Panc1 (cell line): ENCODE measurements at regions not wholly inside any gene's neighbourhood (a gene's known extent, or its start where the extent isn't known, plus 50 kb on each side); places are given as distances from the start of the nearest gene placed in this dataset.

Experiments used
- ATAC-seq: fragments of 200-7000 bp; cut with Tn5 transposase; 2 replicates; pipeline ENCODE4 v1.9.1; 2020; ENCODE audit warnings: mild to moderate bottlenecking, moderate library complexity
- BruUV-seq: library from RNA; stranded (reverse); fragments of 400-500 nt; replicated peaks from 2 replicates; lab custom pipeline; 2021; lab: Mats Ljungman, UMichigan
- CTCF ChIA-PET: fragments of 300-600 bp; sonication (Branson Sonifier 250); formaldehyde crosslinking; loops from one replicate; lab custom pipeline; 2022; ENCODE audit warnings: antibody characterized with exemption; lab: Charles Lee
- POLR2A ChIA-PET: fragments of 300-600 bp; sonication (Branson Sonifier 250); formaldehyde crosslinking; loops from one replicate; lab custom pipeline; 2022; ENCODE audit warnings: antibody characterized with exemption; lab: Charles Lee
- DNase-seq: peaks from one replicate; pipeline ENCODE4 v3.0.0-alpha.2; 2010; ENCODE audit warnings: low read depth, low spot score
- H3K27ac ChIP-seq: 2 replicates; pipeline ENCODE4 v1.5.1; 2011; ENCODE audit warnings: mild to moderate bottlenecking, low read length, inconsistent platforms
- H3K27me3 ChIP-seq: fragments of 200-500 bp; sonication (Bioruptor generic); 2 replicates; pipeline ENCODE4 v1.6.0; 2014; ENCODE audit warnings: low read length, inconsistent platforms; ENCODE audit not compliant: control insufficient read depth, insufficient read depth
- H3K36me3 ChIP-seq: fragments of 200-500 bp; sonication (Bioruptor generic); 2 replicates; pipeline ENCODE4 v1.5.1; 2014; ENCODE audit warnings: inconsistent platforms, mild to moderate bottlenecking, low read length, moderate library complexity; ENCODE audit not compliant: control insufficient read depth, insufficient read depth
- H3K4me1 ChIP-seq: 2 replicates; pipeline ENCODE4 v1.5.1; 2011; ENCODE audit warnings: inconsistent platforms, mild to moderate bottlenecking, low read length, moderate library complexity; ENCODE audit not compliant: control insufficient read depth, insufficient read depth
- H3K4me3 ChIP-seq, 2 experiments: 2 replicates each; pipeline ENCODE4 v1.5.1; 2011 to 2012; ENCODE audit warnings: low read depth in 2 of 2, low read length in 2 of 2, mild to moderate bottlenecking in 2 of 2, inconsistent platforms in 1 of 2, moderate library complexity in 1 of 2
- H3K9me3 ChIP-seq: fragments of 200-500 bp; sonication (Bioruptor generic); 2 replicates; pipeline ENCODE4 v1.5.1; 2014; ENCODE audit warnings: low read depth, mild to moderate bottlenecking, inconsistent platforms, low read length, moderate library complexity; ENCODE audit not compliant: control insufficient read depth, insufficient read depth
- POLR2AphosphoS5 ChIP-seq: IDR thresholded peaks from 2 replicates; pipeline ENCODE4 v1.6.1; 2012; ENCODE audit warnings: mild to moderate bottlenecking, low read depth, low read length, moderate library complexity
- SIN3A ChIP-seq: IDR thresholded peaks from 2 replicates; pipeline ENCODE4 v1.6.1; 2012; ENCODE audit warnings: low read depth, mild to moderate bottlenecking, low read length, moderate library complexity, borderline replicate concordance; ENCODE audit not compliant: insufficient read depth
- TCF7L2 ChIP-seq: IDR thresholded peaks from 2 replicates; pipeline ENCODE4 v1.6.1; 2011; ENCODE audit warnings: mild to moderate bottlenecking, low read depth, low read length, inconsistent platforms
- in situ Hi-C: cut with HindIII; loops from 2 replicates; pipeline ENCODE4 v1.10.0; 2016; ENCODE audit warnings: low sequenced_read_pairs, low pct_unique_long_range_greater_than_20kb
- intact Hi-C: fragments of 100-400 bp; cut with micrococcal nuclease; formaldehyde crosslinking; loops from one replicate; pipeline ENCODE4 v1.10.0; 2022; ENCODE audit not compliant: unreplicated experiment
- TF ChIP-seq, protein P1 (sequence below): fragments of 450-650 bp; IDR thresholded peaks from 2 replicates; pipeline ENCODE4 v1.5.1; 2017; ENCODE audit warnings: mild to moderate bottlenecking
- TF ChIP-seq, protein P2 (sequence below), 2 experiments: IDR thresholded peaks; 2 replicates each; pipeline ENCODE4 v1.6.1; 2011 to 2012; ENCODE audit warnings: low read depth in 2 of 2, control low read depth in 1 of 2, low read length in 1 of 2, mild to moderate bottlenecking in 1 of 2, moderate library complexity in 1 of 2; ENCODE audit not compliant: insufficient read depth in 1 of 2

GRCh38 chr2:196440413-196440812 is 199.1 kb upstream of the CCDC150 start:
- POLR2A ChIA-PET: no interaction called here
- DNase-seq (no peak), ATAC-seq (no peak)
- BruUV-seq: no TSS peak
- in situ Hi-C loops (no loop called here), intact Hi-C loops (loop anchor here (10.0 kb wide), 1 partner anchor 306 kb away; no protein-coding TSS in a partner anchor)
- Histone ChIP-seq H3K27ac (no peak overlapping the region), H3K36me3 (no peaks in the 10 kb centered on the region), H3K4me3 (no peak overlapping the region), H3K27me3 (no peaks in the 10 kb centered on the region), H3K9me3 (no peaks in the 10 kb centered on the region), H3K4me1 (no peaks in the 10 kb centered on the region)
- TF ChIP-seq POLR2AphosphoS5 (no peak), SIN3A (no peak), TCF7L2 (no peak)
- TF ChIP-seq, protein P1, sequence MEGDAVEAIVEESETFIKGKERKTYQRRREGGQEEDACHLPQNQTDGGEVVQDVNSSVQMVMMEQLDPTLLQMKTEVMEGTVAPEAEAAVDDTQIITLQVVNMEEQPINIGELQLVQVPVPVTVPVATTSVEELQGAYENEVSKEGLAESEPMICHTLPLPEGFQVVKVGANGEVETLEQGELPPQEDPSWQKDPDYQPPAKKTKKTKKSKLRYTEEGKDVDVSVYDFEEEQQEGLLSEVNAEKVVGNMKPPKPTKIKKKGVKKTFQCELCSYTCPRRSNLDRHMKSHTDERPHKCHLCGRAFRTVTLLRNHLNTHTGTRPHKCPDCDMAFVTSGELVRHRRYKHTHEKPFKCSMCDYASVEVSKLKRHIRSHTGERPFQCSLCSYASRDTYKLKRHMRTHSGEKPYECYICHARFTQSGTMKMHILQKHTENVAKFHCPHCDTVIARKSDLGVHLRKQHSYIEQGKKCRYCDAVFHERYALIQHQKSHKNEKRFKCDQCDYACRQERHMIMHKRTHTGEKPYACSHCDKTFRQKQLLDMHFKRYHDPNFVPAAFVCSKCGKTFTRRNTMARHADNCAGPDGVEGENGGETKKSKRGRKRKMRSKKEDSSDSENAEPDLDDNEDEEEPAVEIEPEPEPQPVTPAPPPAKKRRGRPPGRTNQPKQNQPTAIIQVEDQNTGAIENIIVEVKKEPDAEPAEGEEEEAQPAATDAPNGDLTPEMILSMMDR: no peak
- TF ChIP-seq, protein P2, sequence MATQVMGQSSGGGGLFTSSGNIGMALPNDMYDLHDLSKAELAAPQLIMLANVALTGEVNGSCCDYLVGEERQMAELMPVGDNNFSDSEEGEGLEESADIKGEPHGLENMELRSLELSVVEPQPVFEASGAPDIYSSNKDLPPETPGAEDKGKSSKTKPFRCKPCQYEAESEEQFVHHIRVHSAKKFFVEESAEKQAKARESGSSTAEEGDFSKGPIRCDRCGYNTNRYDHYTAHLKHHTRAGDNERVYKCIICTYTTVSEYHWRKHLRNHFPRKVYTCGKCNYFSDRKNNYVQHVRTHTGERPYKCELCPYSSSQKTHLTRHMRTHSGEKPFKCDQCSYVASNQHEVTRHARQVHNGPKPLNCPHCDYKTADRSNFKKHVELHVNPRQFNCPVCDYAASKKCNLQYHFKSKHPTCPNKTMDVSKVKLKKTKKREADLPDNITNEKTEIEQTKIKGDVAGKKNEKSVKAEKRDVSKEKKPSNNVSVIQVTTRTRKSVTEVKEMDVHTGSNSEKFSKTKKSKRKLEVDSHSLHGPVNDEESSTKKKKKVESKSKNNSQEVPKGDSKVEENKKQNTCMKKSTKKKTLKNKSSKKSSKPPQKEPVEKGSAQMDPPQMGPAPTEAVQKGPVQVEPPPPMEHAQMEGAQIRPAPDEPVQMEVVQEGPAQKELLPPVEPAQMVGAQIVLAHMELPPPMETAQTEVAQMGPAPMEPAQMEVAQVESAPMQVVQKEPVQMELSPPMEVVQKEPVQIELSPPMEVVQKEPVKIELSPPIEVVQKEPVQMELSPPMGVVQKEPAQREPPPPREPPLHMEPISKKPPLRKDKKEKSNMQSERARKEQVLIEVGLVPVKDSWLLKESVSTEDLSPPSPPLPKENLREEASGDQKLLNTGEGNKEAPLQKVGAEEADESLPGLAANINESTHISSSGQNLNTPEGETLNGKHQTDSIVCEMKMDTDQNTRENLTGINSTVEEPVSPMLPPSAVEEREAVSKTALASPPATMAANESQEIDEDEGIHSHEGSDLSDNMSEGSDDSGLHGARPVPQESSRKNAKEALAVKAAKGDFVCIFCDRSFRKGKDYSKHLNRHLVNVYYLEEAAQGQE (IDR thresholded peaks at IDR 0.05; ENCODE audit: insufficient read depth in 1 of 2, low read depth in 2 of 2, low read length in 1 of 2): no peak
- CTCF ChIA-PET: interaction anchor here (0.8 kb wide), 1 partner anchor 103 kb away, joined by 3 read pairs; no protein-coding TSS in a partner anchor

DNA sequence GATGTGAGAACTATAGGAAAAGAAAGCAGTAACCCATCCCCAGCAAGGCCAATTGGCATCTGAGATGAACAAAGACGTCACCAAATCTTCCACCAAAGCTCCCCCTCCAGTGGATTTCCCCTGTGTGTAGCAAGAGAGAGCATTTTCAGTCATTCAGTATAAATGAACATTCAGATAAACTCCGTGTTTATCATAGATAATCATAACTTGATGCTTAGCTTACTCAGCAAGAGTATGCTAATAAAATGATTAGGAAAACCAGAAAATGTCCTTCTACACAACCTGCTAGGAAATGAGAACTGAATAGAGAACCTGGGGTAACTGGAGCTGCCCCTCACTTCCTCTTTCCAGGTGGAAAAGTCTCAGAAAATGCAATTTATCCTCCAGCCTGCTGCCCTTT is 198.0 kb upstream of the CCDC150 start:
- BruUV-seq: no TSS peak
- Histone ChIP-seq H3K27me3 (no peaks in the 10 kb centered on the region), H3K4me1 (no peaks in the 10 kb centered on the region), H3K27ac (no peak overlapping the region), H3K4me3 (no peak overlapping the region), H3K9me3 (no peaks in the 10 kb centered on the region), H3K36me3 (no peaks in the 10 kb centered on the region)
- ChIA-PET POLR2A (no interaction called here), CTCF (no interaction called here)
- DNase-seq (no peak), ATAC-seq (no peak)
- in situ Hi-C loops (no loop called here), intact Hi-C loops (loop anchor here (10.0 kb wide), 1 partner anchor 307 kb away; no protein-coding TSS in a partner anchor)
- TF ChIP-seq POLR2AphosphoS5: no peak
- TF ChIP-seq, protein P1: no peak
- TF ChIP-seq SIN3A: no peak
- TF ChIP-seq, protein P2 (IDR thresholded peaks at IDR 0.05; ENCODE audit: insufficient read depth in 1 of 2, low read depth in 2 of 2, low read length in 1 of 2): no peak
- TF ChIP-seq TCF7L2: no peak
